ENCODE measurements at regions not wholly inside any gene's neighbourhood (a gene's known extent, or its start where the extent isn't known, plus 50 kb on each side); places are given as distances from the start of the nearest gene placed in this dataset.
A peak's percentile ranks its signal among the peaks of the same experiment; 100 is the strongest.
"Not testable (repeated sequence)": the region's sequence is repeated elsewhere in the genome, so short reads cannot be mapped to it uniquely, and the experiment has no call there.

DNA sequence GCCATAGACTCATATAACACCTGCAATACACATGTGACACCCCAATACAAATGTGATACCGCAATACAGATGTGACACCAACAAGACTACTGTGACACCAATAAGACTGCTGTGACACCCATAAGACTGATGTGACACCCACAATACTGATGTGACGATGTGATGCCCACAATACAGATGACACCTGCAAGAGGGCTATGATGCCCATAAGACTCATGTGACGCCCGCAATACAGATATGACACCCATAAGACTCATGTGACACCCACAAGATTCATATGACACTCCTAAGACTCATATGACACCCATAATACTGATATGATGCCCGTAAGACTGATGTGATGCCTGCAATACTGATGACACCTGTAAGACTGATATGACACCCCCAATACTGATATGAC is 113.0 kb downstream of the MRPL57 start:
- TF ChIP-seq EZH2phosphoT487 (IDR thresholded peaks at IDR 0.05; ENCODE audit: low read length) (no peak), EZH2 (optimal IDR thresholded peaks at IDR 0.05; ENCODE audit: low read depth, low read length) (no peak)
- TF ChIP-seq, protein P1, sequence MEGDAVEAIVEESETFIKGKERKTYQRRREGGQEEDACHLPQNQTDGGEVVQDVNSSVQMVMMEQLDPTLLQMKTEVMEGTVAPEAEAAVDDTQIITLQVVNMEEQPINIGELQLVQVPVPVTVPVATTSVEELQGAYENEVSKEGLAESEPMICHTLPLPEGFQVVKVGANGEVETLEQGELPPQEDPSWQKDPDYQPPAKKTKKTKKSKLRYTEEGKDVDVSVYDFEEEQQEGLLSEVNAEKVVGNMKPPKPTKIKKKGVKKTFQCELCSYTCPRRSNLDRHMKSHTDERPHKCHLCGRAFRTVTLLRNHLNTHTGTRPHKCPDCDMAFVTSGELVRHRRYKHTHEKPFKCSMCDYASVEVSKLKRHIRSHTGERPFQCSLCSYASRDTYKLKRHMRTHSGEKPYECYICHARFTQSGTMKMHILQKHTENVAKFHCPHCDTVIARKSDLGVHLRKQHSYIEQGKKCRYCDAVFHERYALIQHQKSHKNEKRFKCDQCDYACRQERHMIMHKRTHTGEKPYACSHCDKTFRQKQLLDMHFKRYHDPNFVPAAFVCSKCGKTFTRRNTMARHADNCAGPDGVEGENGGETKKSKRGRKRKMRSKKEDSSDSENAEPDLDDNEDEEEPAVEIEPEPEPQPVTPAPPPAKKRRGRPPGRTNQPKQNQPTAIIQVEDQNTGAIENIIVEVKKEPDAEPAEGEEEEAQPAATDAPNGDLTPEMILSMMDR (IDR thresholded peaks at IDR 0.05; ENCODE audit: low read length): no peak
- Histone ChIP-seq H3K27me3 (replicated peaks; ENCODE audit: insufficient read depth, low read length) (no peaks in the 10 kb centered on the region), H3K9me2 (replicated peaks; ENCODE audit: insufficient read depth, low read length) (no peaks in the 10 kb centered on the region), H3K9ac (ENCODE audit: low read length) (no peak overlapping the region), H3F3A (ENCODE audit: insufficient read depth, low read length) (no peaks in the 10 kb centered on the region), H3K27ac (ENCODE audit: low read length) (no peak overlapping the region), H3K36me3 (replicated peaks; ENCODE audit: insufficient read depth, low read length) (no peaks in the 10 kb centered on the region), H3K79me2 (ENCODE audit: low read length) (no peaks in the 10 kb centered on the region), H3K4me1 (ENCODE audit: low read length) (no peaks in the 10 kb centered on the region), H4K20me1 (ENCODE audit: insufficient read depth, low read length) (no peaks in the 10 kb centered on the region), H3K4me3 (ENCODE audit: low read length) (no peak overlapping the region), H2AFZ (ENCODE audit: low read length) (no peak overlapping the region), H3K9me3 (replicated peaks; ENCODE audit: insufficient read depth, low read length) (no peaks in the 10 kb centered on the region), H3K4me2 (ENCODE audit: low read depth, low read length) (no peak overlapping the region)
- no peak for DNase-seq

DNA sequence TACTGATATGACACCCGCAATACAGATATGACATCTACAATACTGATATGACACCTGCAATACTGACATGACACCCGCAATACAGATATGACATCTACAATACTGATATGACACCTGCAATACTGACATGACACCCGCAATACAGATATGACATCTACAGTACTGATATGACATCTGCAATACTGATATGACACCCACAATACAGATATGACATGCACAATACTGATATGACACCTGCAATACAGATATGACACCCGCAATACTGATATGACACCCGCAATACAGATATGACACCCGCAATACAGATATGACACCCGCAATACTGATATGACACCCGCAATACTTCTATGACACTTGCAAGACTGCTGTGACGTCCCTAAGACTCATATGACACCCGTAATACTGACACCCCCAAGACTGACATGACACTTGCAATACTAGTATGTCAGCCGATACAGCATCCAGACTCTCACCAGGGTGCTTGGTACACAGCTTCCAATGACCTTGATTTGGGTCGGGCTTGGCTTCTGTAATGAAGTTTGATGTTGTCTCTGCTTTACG is 114.1 kb downstream of the MRPL57 start:
- H3F3A ChIP-seq (ENCODE audit: insufficient read depth, low read length): not testable (repeated sequence)

DNA sequence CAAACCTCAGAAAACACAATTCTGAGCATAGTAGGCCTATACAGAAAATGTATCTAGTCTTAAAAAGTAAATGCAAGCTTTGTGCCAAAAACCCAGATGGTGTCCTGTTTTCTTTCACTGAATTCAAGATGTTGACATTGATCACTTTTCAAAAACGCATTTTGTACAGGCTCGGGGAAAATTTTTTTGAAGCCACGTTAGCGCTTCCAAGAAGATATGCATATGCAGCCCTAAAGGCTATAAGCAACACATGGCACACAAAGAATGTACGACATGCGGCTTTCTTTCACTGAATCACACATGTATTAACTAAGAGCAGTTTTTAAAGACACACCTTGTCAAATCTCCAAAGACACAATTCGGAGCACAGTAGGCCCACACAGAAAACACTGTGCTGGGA is 115.4 kb downstream of the MRPL57 start:
- Histone ChIP-seq H3K27me3 (replicated peaks; ENCODE audit: insufficient read depth, low read length) (no peaks in the 10 kb centered on the region), H3F3A (ENCODE audit: insufficient read depth, low read length) (no peaks in the 10 kb centered on the region), H3K9me2 (replicated peaks; ENCODE audit: insufficient read depth, low read length) (no peaks in the 10 kb centered on the region), H2AFZ (ENCODE audit: low read length) (no peak overlapping the region), H3K79me2 (ENCODE audit: low read length) (no peaks in the 10 kb centered on the region), H4K20me1 (ENCODE audit: insufficient read depth, low read length) (no peaks in the 10 kb centered on the region), H3K27ac (ENCODE audit: low read length) (no peak overlapping the region), H3K36me3 (replicated peaks; ENCODE audit: insufficient read depth, low read length) (no peaks in the 10 kb centered on the region), H3K9ac (ENCODE audit: low read length) (no peak overlapping the region), H3K4me2 (ENCODE audit: low read depth, low read length) (no peak overlapping the region), H3K9me3 (replicated peaks; ENCODE audit: insufficient read depth, low read length) (no peaks in the 10 kb centered on the region), H3K4me3 (ENCODE audit: low read length) (no peak overlapping the region), H3K4me1 (ENCODE audit: low read length) (no peaks in the 10 kb centered on the region)
- no peak for DNase-seq
- TF ChIP-seq, protein P1 (IDR thresholded peaks at IDR 0.05; ENCODE audit: low read length): no peak
- TF ChIP-seq EZH2 (optimal IDR thresholded peaks at IDR 0.05; ENCODE audit: low read depth, low read length): no peak
- TF ChIP-seq EZH2phosphoT487 (IDR thresholded peaks at IDR 0.05; ENCODE audit: low read length): no peak

More for the DNA sequence above, 114.1 kb downstream of the MRPL57 start:
- not testable (repeated sequence) for H3K9ac ChIP-seq (ENCODE audit: low read length); H3K4me1 ChIP-seq (ENCODE audit: low read length); H3K27ac ChIP-seq (ENCODE audit: low read length); H3K79me2 ChIP-seq (ENCODE audit: low read length); DNase-seq; H3K36me3 ChIP-seq (replicated peaks; ENCODE audit: insufficient read depth, low read length); H3K4me2 ChIP-seq (ENCODE audit: low read depth, low read length); H4K20me1 ChIP-seq (ENCODE audit: insufficient read depth, low read length); H3K9me2 ChIP-seq (replicated peaks; ENCODE audit: insufficient read depth, low read length); H3K9me3 ChIP-seq (replicated peaks; ENCODE audit: insufficient read depth, low read length); H2AFZ ChIP-seq (ENCODE audit: low read length); H3K4me3 ChIP-seq (ENCODE audit: low read length); H3K27me3 ChIP-seq (replicated peaks; ENCODE audit: insufficient read depth, low read length)

DNA sequence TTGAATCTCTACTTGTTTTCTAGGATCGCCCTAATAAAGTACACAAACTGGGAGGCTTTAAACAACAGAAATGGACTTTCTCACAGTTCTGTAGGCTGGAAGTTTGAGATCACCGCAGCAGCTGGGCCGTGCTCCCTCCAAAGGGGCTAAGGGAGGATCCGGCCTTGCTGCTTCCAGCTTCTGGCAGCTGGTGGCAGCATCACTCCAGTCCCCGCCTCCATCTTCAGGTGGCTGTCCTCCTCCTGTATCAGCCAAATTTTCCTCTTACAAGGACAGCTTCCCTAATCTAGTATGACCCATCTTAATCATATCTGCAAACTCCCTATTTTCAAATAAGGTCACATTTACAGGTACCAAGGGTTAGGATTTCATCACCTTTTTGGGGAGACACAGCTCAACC is 120.5 kb downstream of the MRPL57 start:
- peak; percentile 44 for DNase-seq
- TF ChIP-seq, protein P1 (IDR thresholded peaks at IDR 0.05; ENCODE audit: low read length): peak; percentile 49
- H2AFZ ChIP-seq (ENCODE audit: low read length): peak overlapping the region; percentile 85
- H3K9me3 ChIP-seq (replicated peaks; ENCODE audit: insufficient read depth, low read length); H3F3A ChIP-seq (ENCODE audit: insufficient read depth, low read length); H3K36me3 ChIP-seq (replicated peaks; ENCODE audit: insufficient read depth, low read length); H3K9ac ChIP-seq (ENCODE audit: low read length); H3K9me2 ChIP-seq (replicated peaks; ENCODE audit: insufficient read depth, low read length); H3K27me3 ChIP-seq (replicated peaks; ENCODE audit: insufficient read depth, low read length); H3K79me2 ChIP-seq (ENCODE audit: low read length); H4K20me1 ChIP-seq (ENCODE audit: insufficient read depth, low read length); H3K4me1 ChIP-seq (ENCODE audit: low read length): not testable (repeated sequence)
- peak overlapping the region; percentile 16; the same call in 1 of the 2 replicates for H3K27ac ChIP-seq (ENCODE audit: low read length)
- peak overlapping the region; percentile 75; the same call in 1 of the 2 replicates for H3K4me3 ChIP-seq (ENCODE audit: low read length)
- peak overlapping the region; percentile 70 for H3K4me2 ChIP-seq (ENCODE audit: low read depth, low read length)
